K562 (cell line): ENCODE measurements at regions not wholly inside any gene's neighbourhood (a gene's known extent, or its start where the extent isn't known, plus 50 kb on each side); places are given as distances from the start of the nearest gene placed in this dataset. TPM values are rescaled to one million over a fixed set of nuclear protein-coding genes. Genes with fewer than 3 reads are reported as not detected.

ENCODE experiments used
- ATAC-seq: fragments of 200-7000 bp; cut with Tn5 transposase; 3 replicates; pipeline ENCODE4 v1.9.1; 2020; ENCODE audit warnings: moderate library complexity
- BruUV-seq: library from RNA; stranded (reverse); fragments of 400-500 nt; replicated peaks from 2 replicates; lab custom pipeline; 2021; lab: Mats Ljungman, UMichigan
- CTCF ChIA-PET: fragments of 300-600 bp; formaldehyde crosslinking; extraction: SDS; loops from one replicate; lab custom pipeline; 2021; ENCODE audit warnings: low intra/inter-chr PET ratio; lab: Yijun Ruan, JAX
- POLR2A ChIA-PET: fragments of 300-600, 350-650 bp; sonication (Branson Sonifier 250); formaldehyde crosslinking; extraction: SDS; loops from one replicate; lab custom pipeline; 2021; ENCODE audit warnings: antibody characterized with exemption, inconsistent platforms; lab: Yijun Ruan, JAX
- DNase-seq, 4 experiments: peaks; one replicate each; pipeline versions ENCODE4 v3.0.0 to v3.0.0-alpha.2; 2011 to 2018; ENCODE audit warnings: low spot score in 3 of 4, mixed read lengths in 3 of 4; ENCODE audit errors: extremely low read depth in 1 of 4
- FAIRE-seq: peaks from 2 replicates; lab custom pipeline; 2011; peaks lifted over from hg19 to GRCh38; lab: Jason Lieb, UNC
- H2AFZ ChIP-seq: 2 replicates; pipeline ENCODE4 v1.6.0; 2011; ENCODE audit warnings: low read depth, low read length, control low read depth, inconsistent platforms
- H3K27ac ChIP-seq: fragments of 200-600 bp; 3 replicates; pipeline ENCODE4 v1.8.0; 2011; ENCODE audit warnings: low read depth, mild to moderate bottlenecking, control low read depth, inconsistent platforms, low read length, moderate library complexity, mixed read lengths; ENCODE audit errors: extremely low read depth
- H3K27me3 ChIP-seq, 2 experiments: fragments of 300-600 bp in 1 of 2; 2 replicates in 1 of 2; 3 replicates in 1 of 2; pipeline versions ENCODE4 v1.6.0 to v1.8.0; 2011; ENCODE audit warnings: inconsistent platforms in 2 of 2, low read length in 2 of 2, mild to moderate bottlenecking in 1 of 2, mixed read lengths in 1 of 2, moderate library complexity in 1 of 2; ENCODE audit not compliant: control insufficient read depth in 2 of 2, insufficient read depth in 2 of 2
- H3K36me3 ChIP-seq: fragments of 300-600 bp; 3 replicates; pipeline ENCODE4 v1.8.0; 2011; ENCODE audit warnings: mild to moderate bottlenecking, low read length, inconsistent platforms; ENCODE audit not compliant: control insufficient read depth, insufficient read depth
- H3K4me1 ChIP-seq, 2 experiments: fragments of 200-600 bp in 1 of 2; replicated peaks in 1 of 2; 2 replicates in 1 of 2; 3 replicates in 1 of 2; pipeline versions ENCODE4 v1.5.1 to v1.8.0; 2011; ENCODE audit warnings: inconsistent platforms in 2 of 2, low read length in 2 of 2, mild to moderate bottlenecking in 1 of 2, mixed read lengths in 1 of 2, moderate library complexity in 1 of 2; ENCODE audit not compliant: control insufficient read depth in 2 of 2, insufficient read depth in 2 of 2
- H3K4me2 ChIP-seq: 2 replicates; pipeline ENCODE4 v1.6.1; 2011; ENCODE audit warnings: low read length, control low read depth, inconsistent platforms, mixed read lengths; ENCODE audit not compliant: insufficient read depth
- H3K4me3 ChIP-seq: fragments of 200-600 bp; sonication (generic), shearing (Covaris generic); 2 replicates; pipeline ENCODE4 v1.5.1; 2016; ENCODE audit warnings: control low read depth, inconsistent platforms
- H3K79me2 ChIP-seq: fragments of 200-600 bp; 3 replicates; pipeline ENCODE4 v1.8.0; 2011; ENCODE audit warnings: low read length, inconsistent platforms; ENCODE audit not compliant: control insufficient read depth, insufficient read depth
- H3K9ac ChIP-seq, 2 experiments: 2 replicates each; pipeline versions ENCODE4 v1.6.0 to v1.6.1; 2011; ENCODE audit warnings: low read depth in 2 of 2, low read length in 2 of 2, control low read depth in 1 of 2, inconsistent platforms in 1 of 2, mild to moderate bottlenecking in 1 of 2, mixed read lengths in 1 of 2; ENCODE audit not compliant: insufficient read depth in 1 of 2
- H3K9me1 ChIP-seq: one replicate; pipeline ENCODE4 v1.6.0; 2011; ENCODE audit warnings: inconsistent platforms, mild to moderate bottlenecking, low read length, moderate library complexity; ENCODE audit not compliant: control insufficient read depth, insufficient read depth
- H3K9me3 ChIP-seq: replicated peaks from 2 replicates; pipeline ENCODE4 v1.5.1; 2011; ENCODE audit warnings: low read depth, low read length, inconsistent platforms; ENCODE audit not compliant: control insufficient read depth, insufficient read depth
- H4K20me1 ChIP-seq: replicated peaks from 2 replicates; pipeline ENCODE4 v1.6.1; 2011; ENCODE audit warnings: low read length, inconsistent platforms, mixed read lengths; ENCODE audit not compliant: control insufficient read depth, insufficient read depth
- ELF1 ChIP-seq: fragments of 200-800 bp; sonication (Bioruptor generic); IDR thresholded peaks from 2 replicates; pipeline ENCODE4 v1.6.1; 2016; ENCODE audit warnings: missing genetic modification characterization, missing compliant biosample characterization
- FIP1L1 ChIP-seq: fragments of 200-400 bp; formaldehyde crosslinking; IDR thresholded peaks from 2 replicates; pipeline ENCODE4 v1.6.1; 2018; ENCODE audit warnings: mild to moderate bottlenecking, low read depth, low read length; ENCODE audit not compliant: poor library complexity, severe bottlenecking
- HNRNPL ChIP-seq: fragments of 200-400 bp; formaldehyde crosslinking; IDR thresholded peaks from 2 replicates; pipeline ENCODE4 v1.6.1; 2017; ENCODE audit warnings: low read depth, mild to moderate bottlenecking, low read length
- KAT7 ChIP-seq: sonication (generic); formaldehyde crosslinking; IDR thresholded peaks from 2 replicates; pipeline ENCODE4 v1.8.0; 2022; ENCODE audit warnings: missing genetic modification reagents, mild to moderate bottlenecking, borderline replicate concordance
- MTA2 ChIP-seq: fragments of 450-650 bp; IDR thresholded peaks from 2 replicates; pipeline ENCODE4 v1.6.1; 2016; ENCODE audit warnings: low read depth
- MYNN ChIP-seq, 2 experiments: sonication (generic); formaldehyde crosslinking in 1 of 2; IDR thresholded peaks; 2 replicates each; pipeline versions ENCODE4 v1.5.0 to v1.6.1; 2016 to 2020; ENCODE audit warnings: antibody characterized with exemption in 1 of 2, missing genetic modification reagents in 1 of 2
- TAF15 ChIP-seq: fragments of 200-400 bp; formaldehyde crosslinking; IDR thresholded peaks from 2 replicates; pipeline ENCODE4 v1.6.1; 2017; ENCODE audit warnings: mild to moderate bottlenecking, low read depth, low read length, moderate library complexity
- ZNF140 ChIP-seq: fragments of 250-450 bp; sonication (Bioruptor Pico); IDR thresholded peaks from 2 replicates; pipeline ENCODE4 v1.8.0; 2021; ENCODE audit warnings: moderate library complexity, mild to moderate bottlenecking, inconsistent platforms
- ZNF24 ChIP-seq: fragments of 450-650 bp; IDR thresholded peaks from 2 replicates; pipeline ENCODE4 v1.6.1; 2016
- WGBS: fragments of 100-300 bp; shearing (Covaris generic); methylation state at CpG from one replicate; pipeline ENCODE4 v1.1.6; 2016; ENCODE audit warnings: low coverage, mixed read lengths; ENCODE audit not compliant: insufficient coverage; ENCODE audit errors: missing lambda C conversion rate; 5-methylcytosine and 5-hydroxymethylcytosine counted together
- in situ Hi-C: fragments of 300-500 bp; cut with MboI; formaldehyde crosslinking; loops from 4 replicates; pipeline ENCODE4 v1.15.0; 2018; ENCODE audit warnings: inconsistent platforms, mixed read lengths
- intact Hi-C: fragments of 100-400 bp; cut with micrococcal nuclease; formaldehyde crosslinking; loops from 2 replicates; pipeline ENCODE4 v1.14.2; 2022
- small RNA-seq: library from RNA; depleted of rRNA; stranded (forward); fragments of <200 nt; gene quantifications from one replicate; pipeline ENCODE3, GENCODE V24; 2014

DNA sequence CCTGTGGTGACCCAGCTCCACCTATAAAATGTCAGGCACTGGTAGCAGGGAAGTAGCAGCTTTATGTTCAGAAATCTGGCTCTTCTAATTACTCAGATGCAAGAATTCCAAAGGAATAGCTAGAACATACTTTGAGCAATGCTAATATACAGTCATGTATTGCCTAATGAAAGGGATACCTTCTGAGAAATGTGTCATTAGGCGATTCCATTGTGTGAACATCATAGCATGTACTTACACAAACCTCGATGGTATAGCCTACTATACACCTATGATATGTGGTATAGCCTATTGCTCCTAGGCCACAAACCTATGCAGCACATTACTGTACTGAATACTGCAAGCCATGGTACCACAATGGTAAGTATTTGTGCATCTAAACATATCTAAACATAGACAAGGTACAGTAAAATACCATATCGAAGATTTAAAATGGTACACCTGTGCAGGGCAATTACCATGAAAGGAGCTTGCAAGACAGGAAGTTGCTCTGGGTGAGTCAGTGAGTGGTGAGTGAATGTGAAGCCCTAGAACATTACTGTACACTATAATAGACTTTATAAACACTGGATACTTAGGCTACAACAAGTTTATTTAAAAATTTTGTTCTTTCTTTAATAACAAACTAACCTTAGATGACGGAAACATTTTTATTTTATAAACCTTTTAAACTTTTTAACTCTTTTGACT lies 50.3 kb upstream of the ETAA1 start:
- DNase-seq (no peak), FAIRE-seq (no peak), ATAC-seq (no peak)
- H3K36me3 ChIP-seq: no peaks in the 10 kb centered on the region
- no peak overlapping the region for H3K4me3 ChIP-seq
- no peaks in the 10 kb centered on the region for H3K27me3 ChIP-seq
- WGBS: 0% methylated on average over 4 of the region's 4 CpGs
- no peaks in the 10 kb centered on the region for H3K9me1 ChIP-seq
- in situ Hi-C loops: no loop called here
- no peak for TF ChIP-seq KAT7
- TF ChIP-seq ELF1 (tag): no peak
- no peak for TF ChIP-seq ZNF140 (CRISPR knock-in tag)
- TF ChIP-seq HNRNPL: no peak
- no peak for TF ChIP-seq TAF15
- TF ChIP-seq MYNN (IDR thresholded peaks at IDR 0.05): no peak
- TF ChIP-seq MYNN (CRISPR knock-in tag; IDR thresholded peaks at IDR 0.05): no peak
- no peak for TF ChIP-seq MTA2
- TF ChIP-seq FIP1L1: no peak
- TF ChIP-seq ZNF24: no peak
- H3K9me3 ChIP-seq: no peaks in the 10 kb centered on the region
- H3K27ac ChIP-seq: no peak overlapping the region
- ChIA-PET CTCF (no interaction called here), POLR2A (no interaction called here)
- H3K4me1 ChIP-seq: no peaks in the 10 kb centered on the region
- H2AFZ ChIP-seq: no peak overlapping the region
- H3K9ac ChIP-seq: no peak overlapping the region
- no peaks in the 10 kb centered on the region for H3K79me2 ChIP-seq
- H3K4me2 ChIP-seq: no peak overlapping the region
- intact Hi-C loops: no loop called here
- no peaks in the 10 kb centered on the region for H4K20me1 ChIP-seq
- no TSS peak for BruUV-seq

Small RNAs in the stretch of these regions (small RNA-seq; reads per million reads assigned to genes)
- gene AC009474.2: not detected
